ENCODE measurements at regions not wholly inside any gene's neighbourhood (a gene's known extent, or its start where the extent isn't known, plus 50 kb on each side); places are given as distances from the start of the nearest gene placed in this dataset.
A peak's percentile ranks its signal among the peaks of the same experiment; 100 is the strongest.

DNA sequence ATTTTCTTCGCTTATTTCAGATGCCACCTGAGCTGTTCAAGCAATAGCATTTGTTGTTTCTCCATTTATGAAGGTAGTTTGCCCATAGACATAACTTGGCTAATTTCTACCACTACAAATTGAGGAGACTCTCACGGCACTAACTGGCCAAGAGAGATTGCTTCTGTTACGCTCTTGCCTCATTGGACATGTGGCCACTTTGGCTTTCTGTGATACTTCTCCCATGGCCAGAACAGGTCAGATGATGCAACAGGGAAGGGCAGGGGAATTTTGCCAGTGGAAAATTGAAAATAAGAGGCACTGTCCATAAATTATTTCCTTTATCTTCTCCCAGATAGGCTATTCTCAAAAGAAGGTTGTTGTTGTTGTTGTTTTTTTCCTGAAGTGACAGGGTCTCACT is 1633.3 kb upstream of the LRRTM3 start:
- DNase-seq (ENCODE audit: low read depth in 2 of 2): no peak
- TF ChIP-seq, protein P1, sequence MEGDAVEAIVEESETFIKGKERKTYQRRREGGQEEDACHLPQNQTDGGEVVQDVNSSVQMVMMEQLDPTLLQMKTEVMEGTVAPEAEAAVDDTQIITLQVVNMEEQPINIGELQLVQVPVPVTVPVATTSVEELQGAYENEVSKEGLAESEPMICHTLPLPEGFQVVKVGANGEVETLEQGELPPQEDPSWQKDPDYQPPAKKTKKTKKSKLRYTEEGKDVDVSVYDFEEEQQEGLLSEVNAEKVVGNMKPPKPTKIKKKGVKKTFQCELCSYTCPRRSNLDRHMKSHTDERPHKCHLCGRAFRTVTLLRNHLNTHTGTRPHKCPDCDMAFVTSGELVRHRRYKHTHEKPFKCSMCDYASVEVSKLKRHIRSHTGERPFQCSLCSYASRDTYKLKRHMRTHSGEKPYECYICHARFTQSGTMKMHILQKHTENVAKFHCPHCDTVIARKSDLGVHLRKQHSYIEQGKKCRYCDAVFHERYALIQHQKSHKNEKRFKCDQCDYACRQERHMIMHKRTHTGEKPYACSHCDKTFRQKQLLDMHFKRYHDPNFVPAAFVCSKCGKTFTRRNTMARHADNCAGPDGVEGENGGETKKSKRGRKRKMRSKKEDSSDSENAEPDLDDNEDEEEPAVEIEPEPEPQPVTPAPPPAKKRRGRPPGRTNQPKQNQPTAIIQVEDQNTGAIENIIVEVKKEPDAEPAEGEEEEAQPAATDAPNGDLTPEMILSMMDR (IDR thresholded peaks at IDR 0.05; ENCODE audit: low read depth, low read length): no peak
- no peak overlapping the region for H3K4me3 ChIP-seq (replicated peaks in 1 of 2; ENCODE audit: low read depth in 2 of 2, low read length in 2 of 2)

- no peak overlapping the region for H3K4me3 ChIP-seq (replicated peaks in 1 of 2; ENCODE audit: low read depth in 2 of 2, low read length in 2 of 2)
- TF ChIP-seq, protein P1 (IDR thresholded peaks at IDR 0.05; ENCODE audit: low read depth, low read length): no peak
- DNase-seq (ENCODE audit: low read depth in 2 of 2): peak in 1 of 2 donors; percentile 20
Measured at GRCh38 chr10:65294329-65294728, 1631.5 kb upstream of the LRRTM3 start.

GRCh38 chr10:65301181-65301580 is 1624.7 kb upstream of the LRRTM3 start:
- no peak for DNase-seq (ENCODE audit: low read depth in 2 of 2)
- no peak overlapping the region for H3K4me3 ChIP-seq (replicated peaks in 1 of 2; ENCODE audit: low read depth in 2 of 2, low read length in 2 of 2)
- TF ChIP-seq, protein P1 (IDR thresholded peaks at IDR 0.05; ENCODE audit: low read depth, low read length): no peak

DNA sequence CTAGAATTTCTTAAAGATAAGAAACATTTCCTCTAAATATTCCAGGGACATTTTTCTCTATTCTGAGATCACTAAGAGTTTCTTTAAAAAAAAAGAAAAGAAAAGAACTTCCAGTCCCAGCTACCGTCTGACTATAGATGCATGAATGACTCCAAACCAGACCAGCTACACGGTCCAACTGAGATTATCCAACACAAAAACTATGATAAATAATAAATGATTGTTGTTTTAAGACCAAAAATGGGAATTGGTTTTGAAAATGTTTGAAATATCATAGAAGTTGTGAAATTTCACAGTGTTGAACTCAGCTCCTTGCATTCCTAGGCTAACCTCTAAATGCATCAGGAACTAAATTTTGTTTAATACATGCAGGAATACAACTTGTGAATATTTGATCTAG is 1619.6 kb upstream of the LRRTM3 start:
- DNase-seq (ENCODE audit: low read depth in 2 of 2): peak in 1 of 2 donors; percentile 3
- TF ChIP-seq, protein P1 (IDR thresholded peaks at IDR 0.05; ENCODE audit: low read depth, low read length): no peak

GRCh38 chr10:65312876-65313275 is 1613.0 kb upstream of the LRRTM3 start:
- TF ChIP-seq, protein P1 (IDR thresholded peaks at IDR 0.05; ENCODE audit: low read depth, low read length): no peak
- no peak overlapping the region for H3K4me3 ChIP-seq (replicated peaks in 1 of 2; ENCODE audit: low read depth in 2 of 2, low read length in 2 of 2)
- no peak for DNase-seq (ENCODE audit: low read depth in 2 of 2)

More for the DNA sequence above, 1619.6 kb upstream of the LRRTM3 start:
- no peak overlapping the region for H3K4me3 ChIP-seq (replicated peaks in 1 of 2; ENCODE audit: low read depth in 2 of 2, low read length in 2 of 2)

DNA sequence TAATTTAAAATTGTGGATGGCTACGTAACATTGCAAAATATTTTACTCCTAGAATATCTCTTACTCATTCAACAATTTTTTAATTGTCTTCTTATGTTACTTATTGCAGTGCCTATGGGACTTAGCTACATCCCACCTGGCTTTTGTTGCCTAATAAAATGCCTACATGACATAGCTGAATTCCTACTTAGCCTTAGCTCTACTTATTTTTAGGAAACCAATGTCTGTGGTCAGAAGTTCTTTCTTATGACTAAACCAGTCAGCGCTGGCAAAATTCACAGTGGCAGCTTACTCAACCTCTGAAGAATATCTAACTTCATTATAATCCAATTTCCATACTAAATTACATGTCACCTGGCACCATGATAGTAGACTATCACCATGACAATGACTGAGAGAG is 1612.4 kb upstream of the LRRTM3 start:
- peak; percentile 1 to 37 for DNase-seq (ENCODE audit: low read depth in 2 of 2)
- H3K4me3 ChIP-seq (replicated peaks in 1 of 2; ENCODE audit: low read depth in 2 of 2, low read length in 2 of 2): no peak overlapping the region
- TF ChIP-seq, protein P1 (IDR thresholded peaks at IDR 0.05; ENCODE audit: low read depth, low read length): no peak

DNA sequence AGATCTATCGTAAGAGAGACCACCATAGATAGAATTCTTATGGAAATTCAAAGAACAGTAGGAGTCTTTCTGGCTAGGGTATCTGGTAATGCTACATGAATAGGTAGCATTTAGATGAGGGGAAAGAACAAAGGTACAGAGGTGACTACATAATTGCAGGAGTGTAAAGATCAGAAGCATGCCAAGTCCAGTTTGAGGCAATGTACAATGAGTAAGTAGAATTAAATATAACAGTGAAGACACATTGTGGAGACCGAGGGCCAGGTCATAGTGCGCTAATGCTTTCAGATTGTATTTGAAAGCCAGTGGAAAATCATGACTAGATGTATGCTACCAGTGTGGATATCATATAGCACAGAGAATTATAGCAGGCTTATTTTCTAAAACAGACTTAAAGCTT is 1611.6 kb upstream of the LRRTM3 start:
- TF ChIP-seq, protein P1 (IDR thresholded peaks at IDR 0.05; ENCODE audit: low read depth, low read length): no peak
- no peak for DNase-seq (ENCODE audit: low read depth in 2 of 2)
- H3K4me3 ChIP-seq (replicated peaks in 1 of 2; ENCODE audit: low read depth in 2 of 2, low read length in 2 of 2): no peak overlapping the region
